Smooth muscle cell (in vitro differentiated cells): ENCODE measurements at regions not wholly inside any gene's neighbourhood (a gene's known extent, or its start where the extent isn't known, plus 50 kb on each side); places are given as distances from the start of the nearest gene placed in this dataset.

Experiments
- DNase-seq: peaks from one replicate; lab custom pipeline; 2025; ENCODE audit not compliant: unreplicated experiment; lab: John Stamatoyannopoulos, UW
- H2AFZ ChIP-seq: fragments of 200-600 bp; sonication (generic); 2 replicates; pipeline ENCODE4 v1.6.0; 2016; ENCODE audit warnings: antibody characterized with exemption, low read depth, mild to moderate bottlenecking
- H3F3A ChIP-seq: fragments of 200-600 bp; sonication (generic); 2 replicates; pipeline ENCODE4 v1.6.0; 2017; ENCODE audit warnings: antibody characterized with exemption, low read depth
- H3K27ac ChIP-seq: fragments of 200-600 bp; sonication (generic); 2 replicates; pipeline ENCODE4 v1.5.1; 2016; ENCODE audit warnings: low read depth, mild to moderate bottlenecking
- H3K27me3 ChIP-seq: fragments of 200-600 bp; sonication (generic); 2 replicates; pipeline ENCODE4 v1.6.1; 2016; ENCODE audit warnings: low read depth, mild to moderate bottlenecking
- H3K36me3 ChIP-seq: fragments of 200-600 bp; sonication (generic); 2 replicates; pipeline ENCODE4 v1.5.1; 2016; ENCODE audit warnings: low read depth
- H3K4me1 ChIP-seq: fragments of 200-600 bp; sonication (generic); 2 replicates; pipeline ENCODE4 v1.5.1; 2016; ENCODE audit warnings: low read depth
- H3K4me2 ChIP-seq: fragments of 200-600 bp; sonication (generic); 2 replicates; pipeline ENCODE4 v1.6.0; 2016; ENCODE audit warnings: mild to moderate bottlenecking
- H3K4me3 ChIP-seq: fragments of 200-600 bp; sonication (generic); 2 replicates; pipeline ENCODE4 v1.5.1; 2016; ENCODE audit warnings: mild to moderate bottlenecking
- H3K79me2 ChIP-seq: fragments of 200-600 bp; sonication (generic); 2 replicates; pipeline ENCODE4 v1.6.0; 2016; ENCODE audit warnings: low read depth, mild to moderate bottlenecking
- H3K9ac ChIP-seq: fragments of 200-600 bp; sonication (generic); 2 replicates; pipeline ENCODE4 v1.6.0; 2016; ENCODE audit warnings: low read depth
- H3K9me3 ChIP-seq: fragments of 200-600 bp; sonication (generic); replicated peaks from 2 replicates; pipeline ENCODE4 v1.5.1; 2016; ENCODE audit warnings: low read depth
- H4K20me1 ChIP-seq: fragments of 200-600 bp; sonication (generic); 2 replicates; pipeline ENCODE4 v1.6.0; 2016; ENCODE audit warnings: low read depth
- WGBS: methylation state at CpG from one replicate; pipeline ENCODE4 v1.1.7; 2016; ENCODE audit warnings: low lambda C conversion rate; 5-methylcytosine and 5-hydroxymethylcytosine counted together
- TF ChIP-seq, protein P1 (sequence below): fragments of 200-600 bp; sonication (generic); IDR thresholded peaks from 2 replicates; pipeline ENCODE4 v1.5.1; 2017; ENCODE audit warnings: borderline replicate concordance, mild to moderate bottlenecking, antibody characterized with exemption; ENCODE audit not compliant: insufficient read depth, poor library complexity, severe bottlenecking

DNA sequence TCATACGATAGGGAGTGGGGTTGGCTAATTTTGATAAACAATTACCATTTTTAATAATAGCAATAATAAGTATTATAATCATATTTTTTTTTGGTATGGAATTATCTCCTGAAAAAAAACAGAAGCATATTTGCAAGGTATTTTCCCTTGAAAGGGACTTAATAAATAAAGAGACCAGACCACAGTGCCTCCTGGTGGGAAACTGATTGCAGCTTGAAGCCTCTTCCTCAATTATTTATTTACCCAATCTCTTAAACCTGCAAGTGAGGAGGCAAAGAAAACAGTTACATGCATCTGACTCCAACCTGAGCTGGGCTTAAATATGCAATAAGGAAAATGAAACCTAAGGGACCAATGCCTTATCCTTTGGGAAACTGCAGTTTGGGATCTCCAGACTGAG, 388.1 kb upstream of the ACO1 start:
- DNase-seq: no peak
- Histone ChIP-seq H3F3A (no peaks in the 10 kb centered on the region), H3K9ac (no peak overlapping the region), H3K4me3 (no peak overlapping the region), H4K20me1 (no peaks in the 10 kb centered on the region), H2AFZ (no peak overlapping the region), H3K27me3 (no peaks in the 10 kb centered on the region), H3K79me2 (no peaks in the 10 kb centered on the region), H3K9me3 (no peaks in the 10 kb centered on the region), H3K4me2 (no peak overlapping the region), H3K27ac (no peak overlapping the region), H3K36me3 (no peaks in the 10 kb centered on the region), H3K4me1 (no peaks in the 10 kb centered on the region)
- TF ChIP-seq, protein P1, sequence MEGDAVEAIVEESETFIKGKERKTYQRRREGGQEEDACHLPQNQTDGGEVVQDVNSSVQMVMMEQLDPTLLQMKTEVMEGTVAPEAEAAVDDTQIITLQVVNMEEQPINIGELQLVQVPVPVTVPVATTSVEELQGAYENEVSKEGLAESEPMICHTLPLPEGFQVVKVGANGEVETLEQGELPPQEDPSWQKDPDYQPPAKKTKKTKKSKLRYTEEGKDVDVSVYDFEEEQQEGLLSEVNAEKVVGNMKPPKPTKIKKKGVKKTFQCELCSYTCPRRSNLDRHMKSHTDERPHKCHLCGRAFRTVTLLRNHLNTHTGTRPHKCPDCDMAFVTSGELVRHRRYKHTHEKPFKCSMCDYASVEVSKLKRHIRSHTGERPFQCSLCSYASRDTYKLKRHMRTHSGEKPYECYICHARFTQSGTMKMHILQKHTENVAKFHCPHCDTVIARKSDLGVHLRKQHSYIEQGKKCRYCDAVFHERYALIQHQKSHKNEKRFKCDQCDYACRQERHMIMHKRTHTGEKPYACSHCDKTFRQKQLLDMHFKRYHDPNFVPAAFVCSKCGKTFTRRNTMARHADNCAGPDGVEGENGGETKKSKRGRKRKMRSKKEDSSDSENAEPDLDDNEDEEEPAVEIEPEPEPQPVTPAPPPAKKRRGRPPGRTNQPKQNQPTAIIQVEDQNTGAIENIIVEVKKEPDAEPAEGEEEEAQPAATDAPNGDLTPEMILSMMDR: no peak
- 46% methylated on average over 1 of the region's 1 CpG for WGBS

- H3K4me1 ChIP-seq: no peaks in the 10 kb centered on the region
- H3K27ac ChIP-seq: no peak overlapping the region
- H4K20me1 ChIP-seq: no peaks in the 10 kb centered on the region
- H3K9ac ChIP-seq: no peak overlapping the region
- H2AFZ ChIP-seq: peak overlapping the region; percentile 52
- WGBS: 66% methylated on average over 7 of the region's 7 CpGs
- no peaks in the 10 kb centered on the region for H3F3A ChIP-seq
- no peaks in the 10 kb centered on the region for H3K79me2 ChIP-seq
- H3K4me3 ChIP-seq: no peak overlapping the region
- no peak overlapping the region for H3K4me2 ChIP-seq
- H3K27me3 ChIP-seq: no peaks in the 10 kb centered on the region
- H3K36me3 ChIP-seq: no peaks in the 10 kb centered on the region
- TF ChIP-seq, protein P1: no peak
- H3K9me3 ChIP-seq: no peaks in the 10 kb centered on the region
- no peak for DNase-seq
These were observed 379.9 kb upstream of the ACO1 start for GRCh38 chr9:32004431-32005076.

DNA sequence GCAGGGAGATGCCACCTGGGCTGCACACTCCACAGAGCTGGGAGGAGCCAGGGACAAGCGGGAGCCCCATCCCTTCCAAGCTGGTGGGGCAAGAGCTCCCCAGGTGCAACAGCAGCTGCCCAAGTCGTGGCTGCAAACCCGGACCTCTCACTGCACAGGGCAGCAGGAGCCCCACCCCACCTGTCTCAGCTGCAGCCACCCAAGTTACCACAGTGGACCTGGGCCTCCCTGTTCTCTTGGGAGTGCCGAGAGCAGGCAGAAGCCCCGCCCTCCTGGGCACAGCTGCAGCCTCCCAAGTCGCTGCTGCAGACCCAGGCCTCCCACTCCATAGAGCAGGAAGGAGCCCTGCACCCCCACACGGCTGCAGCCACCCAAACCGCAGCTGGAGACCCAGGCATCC, 374.1 kb upstream of the ACO1 start:
- Histone ChIP-seq H3K4me3 (no peak overlapping the region), H3K9me3 (no peaks in the 10 kb centered on the region), H3K4me2 (no peak overlapping the region), H2AFZ (no peak overlapping the region), H3F3A (no peaks in the 10 kb centered on the region), H3K27me3 (no peaks in the 10 kb centered on the region), H3K36me3 (no peaks in the 10 kb centered on the region), H3K27ac (no peak overlapping the region), H3K9ac (no peak overlapping the region), H3K4me1 (no peaks in the 10 kb centered on the region), H3K79me2 (no peaks in the 10 kb centered on the region), H4K20me1 (no peaks in the 10 kb centered on the region)
- TF ChIP-seq, protein P1: no peak
- 89% methylated on average over 8 of the region's 8 CpGs for WGBS
- no peak for DNase-seq

DNA sequence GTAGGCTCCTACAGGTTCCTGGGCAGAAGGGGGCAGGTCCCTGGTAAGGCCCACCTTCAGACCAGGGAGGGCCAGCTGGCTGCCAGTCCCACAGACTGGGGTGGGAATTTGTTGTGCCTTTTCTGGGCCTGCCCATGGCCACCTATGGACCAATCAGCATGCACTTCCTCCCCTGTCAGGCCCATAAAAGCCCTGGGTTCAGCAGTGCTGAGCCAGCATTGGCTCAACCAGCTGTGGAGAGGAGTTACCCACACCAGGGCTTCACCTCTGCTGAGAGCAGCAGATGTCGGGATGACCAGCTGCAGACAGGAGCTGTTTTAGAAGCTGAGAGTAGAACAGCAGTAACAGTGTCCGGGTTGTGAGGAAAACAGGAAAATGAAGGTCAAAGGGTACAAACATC, 373.4 kb upstream of the ACO1 start:
- DNase-seq: no peak
- Histone ChIP-seq H3K27me3 (no peaks in the 10 kb centered on the region), H2AFZ (no peak overlapping the region), H3K9me3 (no peaks in the 10 kb centered on the region), H4K20me1 (no peaks in the 10 kb centered on the region), H3K79me2 (no peaks in the 10 kb centered on the region), H3F3A (no peaks in the 10 kb centered on the region), H3K4me1 (no peaks in the 10 kb centered on the region), H3K36me3 (no peaks in the 10 kb centered on the region), H3K4me3 (no peak overlapping the region), H3K4me2 (no peak overlapping the region), H3K9ac (no peak overlapping the region), H3K27ac (no peak overlapping the region)
- TF ChIP-seq, protein P1: no peak
- WGBS: 82% methylated on average over 2 of the region's 2 CpGs
